Thoracic aorta (tissue), 2 donors: ENCODE measurements at regions not wholly inside any gene's neighbourhood (a gene's known extent, or its start where the extent isn't known, plus 50 kb on each side); places are given as distances from the start of the nearest gene placed in this dataset.

Experiments
- ATAC-seq: fragments of 150-250 bp; one replicate; pipeline ENCODE4 v1.8.0; 2017; ENCODE audit warnings: low read depth; ENCODE audit not compliant: insufficient number of reproducible peaks, low FRiP score
- DNase-seq: peaks from one replicate; pipeline ENCODE4 v3.0.0-alpha.2; 2020; ENCODE audit warnings: low spot score
- H3K27ac ChIP-seq, 2 donors: fragments of 200-600 bp; sonication (generic); 1 replicate in 1 of 2; 2 replicates in 1 of 2; pipeline ENCODE4 v1.5.1; 2016; ENCODE audit warnings: mild to moderate bottlenecking in 2 of 2, moderate library complexity in 2 of 2
- H3K27me3 ChIP-seq: fragments of 200-600 bp; sonication (generic); replicated peaks from 2 replicates; pipeline ENCODE4 v1.6.0; 2016; ENCODE audit warnings: mild to moderate bottlenecking; ENCODE audit not compliant: insufficient read depth
- H3K36me3 ChIP-seq: fragments of 200-600 bp; sonication (generic); one replicate; pipeline ENCODE4 v1.5.1; 2016
- H3K4me1 ChIP-seq, 2 donors: fragments of 200-600 bp; sonication (generic); 1 replicate in 1 of 2; 2 replicates in 1 of 2; pipeline versions ENCODE4 v1.5.1 to v1.6.0; 2016; ENCODE audit warnings: low read depth in 2 of 2, mild to moderate bottlenecking in 1 of 2; ENCODE audit not compliant: control insufficient read depth in 1 of 2
- H3K4me3 ChIP-seq: fragments of 200-600 bp; sonication (generic); 2 replicates; pipeline ENCODE4 v1.5.1; 2016; ENCODE audit warnings: mild to moderate bottlenecking
- H3K9me3 ChIP-seq: fragments of 200-600 bp; sonication (generic); 2 replicates; pipeline ENCODE4 v1.5.1; 2016
- TF ChIP-seq, protein P1 (sequence below): fragments of 200-600 bp; sonication (generic); IDR thresholded peaks from one replicate; pipeline ENCODE4 v1.5.1; 2019; ENCODE audit warnings: antibody characterized with exemption

DNA sequence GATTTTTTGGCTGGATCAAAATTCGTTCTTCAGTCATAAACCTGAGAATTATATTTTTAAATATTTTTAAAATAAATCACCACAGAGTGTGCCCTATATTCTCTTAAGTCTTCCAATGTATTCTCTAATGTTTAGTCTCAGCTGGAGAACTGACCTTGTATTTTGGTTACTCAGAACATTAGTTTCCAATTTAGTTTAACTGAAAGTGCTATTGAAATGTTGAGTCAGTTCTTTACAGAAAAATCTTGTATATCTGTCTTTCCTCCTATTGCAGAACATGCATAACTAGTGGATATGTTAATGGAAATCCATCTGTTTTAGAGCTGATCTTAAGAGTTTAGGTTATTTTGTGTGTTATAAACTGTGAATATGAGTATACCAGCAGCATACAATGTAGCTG lies 422.7 kb upstream of the IGFBP3 start:
- H3K27ac ChIP-seq, result no peak overlapping the region
- TF ChIP-seq, protein P1, sequence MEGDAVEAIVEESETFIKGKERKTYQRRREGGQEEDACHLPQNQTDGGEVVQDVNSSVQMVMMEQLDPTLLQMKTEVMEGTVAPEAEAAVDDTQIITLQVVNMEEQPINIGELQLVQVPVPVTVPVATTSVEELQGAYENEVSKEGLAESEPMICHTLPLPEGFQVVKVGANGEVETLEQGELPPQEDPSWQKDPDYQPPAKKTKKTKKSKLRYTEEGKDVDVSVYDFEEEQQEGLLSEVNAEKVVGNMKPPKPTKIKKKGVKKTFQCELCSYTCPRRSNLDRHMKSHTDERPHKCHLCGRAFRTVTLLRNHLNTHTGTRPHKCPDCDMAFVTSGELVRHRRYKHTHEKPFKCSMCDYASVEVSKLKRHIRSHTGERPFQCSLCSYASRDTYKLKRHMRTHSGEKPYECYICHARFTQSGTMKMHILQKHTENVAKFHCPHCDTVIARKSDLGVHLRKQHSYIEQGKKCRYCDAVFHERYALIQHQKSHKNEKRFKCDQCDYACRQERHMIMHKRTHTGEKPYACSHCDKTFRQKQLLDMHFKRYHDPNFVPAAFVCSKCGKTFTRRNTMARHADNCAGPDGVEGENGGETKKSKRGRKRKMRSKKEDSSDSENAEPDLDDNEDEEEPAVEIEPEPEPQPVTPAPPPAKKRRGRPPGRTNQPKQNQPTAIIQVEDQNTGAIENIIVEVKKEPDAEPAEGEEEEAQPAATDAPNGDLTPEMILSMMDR, result no peak
- no peaks in the 10 kb centered on the region for H3K27me3 ChIP-seq
- H3K4me1 ChIP-seq, result no peaks in the 10 kb centered on the region
- H3K36me3 ChIP-seq, result no peaks in the 10 kb centered on the region
- ATAC-seq (no peak), DNase-seq (no peak)
- no peaks in the 10 kb centered on the region for H3K9me3 ChIP-seq
- H3K4me3 ChIP-seq, result no peak overlapping the region

DNA sequence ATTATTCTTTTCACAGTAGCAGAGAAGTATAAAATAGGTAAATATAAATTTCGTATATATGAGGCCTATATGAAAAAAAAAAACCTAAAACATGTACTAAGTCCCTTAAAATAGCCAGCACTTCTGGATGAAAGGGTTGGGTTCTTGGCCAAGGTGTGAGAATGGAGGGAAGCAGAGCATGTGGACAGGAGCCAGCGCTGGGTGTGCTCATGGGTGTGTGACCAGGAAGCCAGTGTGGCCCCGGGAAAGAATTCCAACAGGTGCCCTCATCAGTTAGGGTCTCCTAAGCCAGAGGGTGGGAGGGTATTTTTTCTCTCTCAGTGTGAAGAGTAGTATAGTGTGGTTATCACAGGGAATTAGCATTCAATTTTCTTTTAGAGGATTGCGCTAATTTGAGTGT lies 401.9 kb upstream of the IGFBP3 start:
- TF ChIP-seq, protein P1, result no peak
- no peak for ATAC-seq

DNA sequence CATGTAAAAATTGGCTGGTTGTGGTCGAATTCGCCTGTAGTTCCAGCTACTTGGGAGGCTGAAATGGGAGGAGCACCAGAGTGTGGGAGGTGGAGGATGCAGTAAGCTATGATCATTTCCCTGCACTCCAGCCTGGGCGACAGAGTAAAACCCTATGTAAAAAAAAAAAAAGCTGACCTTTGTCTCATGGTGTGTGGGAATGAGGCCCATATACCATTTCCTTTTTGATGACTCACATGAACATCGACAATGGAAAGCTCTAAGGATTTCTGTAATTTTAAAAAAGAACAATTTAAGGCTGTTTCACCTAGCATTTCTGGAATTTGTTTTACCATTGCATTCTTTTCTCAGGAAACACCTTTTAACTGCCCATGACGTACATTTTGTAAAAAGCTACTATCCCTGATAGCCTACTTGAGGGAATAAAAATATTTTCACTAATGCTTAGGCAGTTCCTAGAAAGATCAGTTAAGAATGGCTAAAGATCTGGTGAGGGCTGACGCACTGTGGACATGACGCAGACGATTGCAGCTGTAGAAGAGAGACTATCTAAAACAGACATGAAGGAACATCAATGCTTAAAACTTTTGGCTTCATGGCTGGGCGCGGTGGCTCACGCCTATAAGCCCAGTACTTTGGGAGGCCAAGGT lies 400.6 kb upstream of the IGFBP3 start:
- no peaks in the 10 kb centered on the region for H3K9me3 ChIP-seq
- DNase-seq, result no peak
- H3K27me3 ChIP-seq, result no peaks in the 10 kb centered on the region
- H3K36me3 ChIP-seq, result no peaks in the 10 kb centered on the region
- H3K4me3 ChIP-seq, result no peak overlapping the region
- TF ChIP-seq, protein P1, result no peak
- H3K27ac ChIP-seq, result no peak overlapping the region
- no peaks in the 10 kb centered on the region for H3K4me1 ChIP-seq
- no peak for ATAC-seq

More for the DNA sequence above, 401.9 kb upstream of the IGFBP3 start:
- no peak overlapping the region for H3K4me3 ChIP-seq
- H3K4me1 ChIP-seq, result no peaks in the 10 kb centered on the region
- DNase-seq, result no peak
- H3K27me3 ChIP-seq, result no peaks in the 10 kb centered on the region
- no peak overlapping the region for H3K27ac ChIP-seq
- H3K36me3 ChIP-seq, result no peaks in the 10 kb centered on the region
- H3K9me3 ChIP-seq, result no peaks in the 10 kb centered on the region

DNA sequence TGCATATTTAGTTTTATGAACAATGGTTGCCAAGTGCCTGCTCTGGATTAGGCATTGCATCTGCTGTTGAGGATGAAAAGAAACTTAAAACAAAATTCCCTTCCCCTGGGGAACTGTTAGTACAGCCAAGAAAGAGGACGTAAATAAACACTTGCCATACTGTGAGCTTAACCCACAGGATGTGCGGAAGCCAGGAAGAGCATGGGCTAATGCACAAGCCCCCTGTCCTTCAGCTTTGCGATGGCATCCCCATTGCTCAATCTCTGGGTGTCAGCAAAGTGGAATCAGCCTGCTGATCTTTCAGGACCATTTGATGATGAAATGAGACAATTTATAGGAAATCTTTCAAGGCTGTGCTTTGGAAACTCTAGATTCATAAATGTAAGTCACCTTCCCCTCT lies 399.9 kb upstream of the IGFBP3 start:
- TF ChIP-seq, protein P1, result no peak
- no peak overlapping the region for H3K4me3 ChIP-seq
- H3K27ac ChIP-seq, result no peak overlapping the region
- no peaks in the 10 kb centered on the region for H3K4me1 ChIP-seq
- no peaks in the 10 kb centered on the region for H3K9me3 ChIP-seq
- no peak for DNase-seq
- H3K36me3 ChIP-seq, result no peaks in the 10 kb centered on the region
- no peaks in the 10 kb centered on the region for H3K27me3 ChIP-seq
- no peak for ATAC-seq

DNA sequence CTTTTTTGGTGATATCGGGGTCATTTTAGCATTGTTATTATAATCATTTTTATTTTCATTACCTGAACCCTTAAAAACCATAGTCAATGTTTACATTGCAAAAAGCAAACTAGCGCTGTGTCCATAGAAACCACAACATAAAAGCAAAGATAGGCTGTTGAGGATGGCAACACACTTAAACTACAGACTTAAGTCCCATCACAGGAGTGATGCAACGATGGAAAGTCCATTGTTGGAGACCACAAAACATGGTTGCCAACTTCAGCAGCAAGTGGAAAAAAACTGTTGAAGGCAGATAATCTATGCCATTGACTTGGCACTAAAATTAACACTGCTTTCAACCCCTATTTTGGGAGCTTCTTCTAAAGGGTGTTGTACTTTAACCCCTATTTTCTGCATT lies 398.8 kb upstream of the IGFBP3 start:
- Histone ChIP-seq H3K4me1 (no peaks in the 10 kb centered on the region), H3K9me3 (no peaks in the 10 kb centered on the region), H3K27me3 (no peaks in the 10 kb centered on the region), H3K27ac (no peak overlapping the region), H3K4me3 (no peak overlapping the region), H3K36me3 (no peaks in the 10 kb centered on the region)
- ATAC-seq (no peak), DNase-seq (no peak)
- TF ChIP-seq, protein P1, result no peak
